Mesenchymal stem cell (in vitro differentiated cells and primary cell): ENCODE measurements at regions not wholly inside any gene's neighbourhood (a gene's known extent, or its start where the extent isn't known, plus 50 kb on each side); places are given as distances from the start of the nearest gene placed in this dataset.

Source experiments
- DNase-seq: peaks from one replicate; pipeline ENCODE4 v3.0.0-alpha.2; 2013
- H2AFZ ChIP-seq: one replicate; pipeline ENCODE4 v1.6.1; 2013; ENCODE audit warnings: low read depth, mild to moderate bottlenecking, control low read depth, inconsistent platforms, low read length, moderate library complexity
- H2AK5ac ChIP-seq: 2 replicates; pipeline ENCODE4 v1.6.1; 2013; ENCODE audit warnings: low read length, moderate library complexity, mild to moderate bottlenecking, inconsistent platforms; ENCODE audit not compliant: severe bottlenecking
- H2BK120ac ChIP-seq: one replicate; pipeline ENCODE4 v1.6.1; 2013; ENCODE audit warnings: low read depth, mild to moderate bottlenecking, inconsistent platforms, low read length, moderate library complexity
- H2BK12ac ChIP-seq, 2 experiments: one replicate each; pipeline ENCODE4 v1.6.1; 2013; ENCODE audit warnings: inconsistent platforms in 2 of 2, low read length in 2 of 2, mild to moderate bottlenecking in 2 of 2, moderate library complexity in 2 of 2, control low read depth in 1 of 2
- H2BK15ac ChIP-seq: one replicate; pipeline ENCODE4 v1.6.1; 2013; ENCODE audit warnings: mild to moderate bottlenecking, low read depth, inconsistent platforms; ENCODE audit not compliant: poor library complexity, severe bottlenecking
- H2BK5ac ChIP-seq: 2 replicates; pipeline ENCODE4 v1.6.1; 2013; ENCODE audit warnings: low read depth, mild to moderate bottlenecking, low read length, control low read depth, inconsistent platforms; ENCODE audit not compliant: poor library complexity, severe bottlenecking
- H3K14ac ChIP-seq, 2 experiments: one replicate each; pipeline ENCODE4 v1.6.1; 2013; ENCODE audit warnings: inconsistent platforms in 2 of 2, low read length in 2 of 2, control low read depth in 1 of 2, mild to moderate bottlenecking in 1 of 2, moderate library complexity in 1 of 2
- H3K18ac ChIP-seq, 2 experiments: one replicate each; pipeline ENCODE4 v1.6.1; 2013; ENCODE audit warnings: inconsistent platforms in 2 of 2, low read length in 2 of 2, control low read depth in 1 of 2, low read depth in 1 of 2, mild to moderate bottlenecking in 1 of 2
- H3K23ac ChIP-seq, 2 experiments: one replicate each; pipeline ENCODE4 v1.6.1; 2013; ENCODE audit warnings: inconsistent platforms in 2 of 2, low read length in 2 of 2, mild to moderate bottlenecking in 2 of 2, moderate library complexity in 2 of 2, control low read depth in 1 of 2
- H3K27ac ChIP-seq: 2 replicates; pipeline ENCODE4 v1.5.1; 2013; ENCODE audit warnings: mild to moderate bottlenecking, moderate library complexity, low read length, control low read depth, inconsistent platforms; ENCODE audit not compliant: poor library complexity, severe bottlenecking
- H3K27me3 ChIP-seq, 2 experiments: 2 replicates each; pipeline versions ENCODE4 v1.6.1 to v1.7.0; 2013; ENCODE audit warnings: low read length in 2 of 2, mild to moderate bottlenecking in 2 of 2, moderate library complexity in 2 of 2, control low read depth in 1 of 2, inconsistent platforms in 1 of 2; ENCODE audit not compliant: control insufficient read depth in 1 of 2, insufficient read depth in 1 of 2
- H3K36me3 ChIP-seq, 2 experiments: 2 replicates each; pipeline versions ENCODE4 v1.6.1 to v1.7.0; 2013; ENCODE audit warnings: low read length in 2 of 2, control low read depth in 1 of 2, inconsistent platforms in 1 of 2, low read depth in 1 of 2, mild to moderate bottlenecking in 1 of 2; ENCODE audit not compliant: insufficient read depth in 2 of 2, control insufficient read depth in 1 of 2
- H3K4ac ChIP-seq, 2 experiments: one replicate each; pipeline ENCODE4 v1.6.1; 2013; ENCODE audit warnings: inconsistent platforms in 2 of 2, low read length in 2 of 2, mild to moderate bottlenecking in 2 of 2, moderate library complexity in 2 of 2, control low read depth in 1 of 2, low read depth in 1 of 2
- H3K4me1 ChIP-seq: 2 replicates; pipeline ENCODE4 v1.6.1; 2013; ENCODE audit warnings: low read depth, low read length, control low read depth; ENCODE audit not compliant: control insufficient read depth, insufficient read depth
- H3K4me2 ChIP-seq: 2 replicates; pipeline ENCODE4 v1.6.1; 2013; ENCODE audit warnings: low read length, mild to moderate bottlenecking, inconsistent platforms; ENCODE audit not compliant: poor library complexity, severe bottlenecking
- H3K4me3 ChIP-seq, 2 experiments: 2 replicates each; pipeline versions ENCODE4 v1.5.1 to v1.7.0; 2013; ENCODE audit warnings: low read length in 2 of 2, mild to moderate bottlenecking in 2 of 2, control low read depth in 1 of 2, low read depth in 1 of 2; ENCODE audit not compliant: insufficient read depth in 1 of 2
- H3K79me1 ChIP-seq: replicated peaks from 2 replicates; pipeline ENCODE4 v1.6.1; 2013; ENCODE audit warnings: mild to moderate bottlenecking, control low read depth, low read length, inconsistent platforms; ENCODE audit not compliant: poor library complexity, severe bottlenecking
- H3K9ac ChIP-seq: 2 replicates; pipeline ENCODE4 v1.7.0; 2013; ENCODE audit warnings: mild to moderate bottlenecking, low read length, moderate library complexity
- H3K9me3 ChIP-seq: 2 replicates; pipeline ENCODE4 v1.7.0; 2013; ENCODE audit warnings: mild to moderate bottlenecking, low read length; ENCODE audit not compliant: control insufficient read depth
- H4K8ac ChIP-seq: one replicate; pipeline ENCODE4 v1.6.1; 2013; ENCODE audit warnings: inconsistent platforms, mild to moderate bottlenecking, low read length, moderate library complexity
- H4K91ac ChIP-seq: one replicate; pipeline ENCODE4 v1.6.1; 2013; ENCODE audit warnings: mild to moderate bottlenecking, low read length, inconsistent platforms
- WGBS: methylation state at CpG from one replicate; pipeline ENCODE4 v1.1.7; 2013; ENCODE audit warnings: mixed read lengths; 5-methylcytosine and 5-hydroxymethylcytosine counted together

DNA sequence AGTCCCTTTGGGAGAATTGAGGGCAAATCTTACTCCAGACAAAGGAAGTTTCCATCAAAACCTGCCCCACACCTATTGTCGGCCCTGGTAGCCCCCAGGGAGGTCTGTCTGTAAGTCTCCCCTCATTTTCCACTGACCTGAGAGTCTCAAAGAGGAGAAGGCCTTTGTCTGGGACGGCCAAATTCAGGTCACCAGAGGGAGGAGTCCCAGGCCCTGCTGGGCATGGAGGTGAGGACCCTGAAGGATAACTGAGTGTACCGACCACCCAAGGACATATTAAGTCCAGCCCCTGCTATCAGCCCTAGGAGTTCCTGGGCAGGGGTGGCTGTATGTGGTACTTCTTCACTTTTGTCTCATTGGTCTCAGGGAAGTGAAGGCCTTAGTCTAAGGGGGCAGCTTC is 229.9 kb downstream of the FGF13 start:
- 100% methylated on average over 1 of the region's 3 CpGs for WGBS
- H3K4me3 ChIP-seq, result no peak overlapping the region
- no peaks in the 10 kb centered on the region for H3K4me1 ChIP-seq

DNA sequence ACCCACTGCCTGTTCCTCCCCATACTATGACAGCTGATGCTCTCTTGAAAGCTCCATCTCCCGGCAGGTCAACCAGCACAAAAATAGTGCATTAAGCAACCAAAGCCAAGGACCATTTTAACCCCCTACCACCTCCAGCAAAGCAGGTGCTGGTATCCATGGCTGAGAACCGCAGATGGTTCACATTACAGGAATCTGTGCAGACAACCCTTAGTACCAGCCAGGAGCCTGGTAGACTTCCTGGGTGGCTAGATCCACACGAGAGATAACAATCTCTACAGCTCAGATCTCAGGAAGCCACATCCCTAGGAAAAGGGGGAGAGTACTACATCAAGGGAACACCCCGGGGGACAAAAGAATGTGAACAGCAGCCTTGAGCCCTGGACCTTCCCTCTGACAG is 248.0 kb downstream of the FGF13 start:
- H3K36me3 ChIP-seq, result no peaks in the 10 kb centered on the region
- H3K9ac ChIP-seq, result no peak overlapping the region
- no peak overlapping the region for H2BK12ac ChIP-seq
- WGBS, result 70% methylated on average over 4 of the region's 4 CpGs
- H3K23ac ChIP-seq, result no peak overlapping the region
- peaks cover 6% of the 10 kb centered on the region for H3K9me3 ChIP-seq
- H2AFZ ChIP-seq, result no peak overlapping the region
- H3K27me3 ChIP-seq, result no peaks in the 10 kb centered on the region
- H2BK120ac ChIP-seq, result no peak overlapping the region
- no peak overlapping the region for H3K4me2 ChIP-seq
- no peak overlapping the region for H3K4ac ChIP-seq
- H4K8ac ChIP-seq, result no peak overlapping the region
- no peak overlapping the region for H2BK15ac ChIP-seq
- no peak overlapping the region for H2BK5ac ChIP-seq
- no peak overlapping the region for H3K14ac ChIP-seq
- H3K4me3 ChIP-seq, result no peak overlapping the region
- no peak overlapping the region for H3K18ac ChIP-seq
- H3K4me1 ChIP-seq, result no peaks in the 10 kb centered on the region
- no peaks in the 10 kb centered on the region for H3K79me1 ChIP-seq
- H3K27ac ChIP-seq, result no peak overlapping the region
- DNase-seq, result no peak
- no peak overlapping the region for H2AK5ac ChIP-seq
- H4K91ac ChIP-seq, result no peak overlapping the region

More for the DNA sequence above, 229.9 kb downstream of the FGF13 start:
- H2BK15ac ChIP-seq, result no peak overlapping the region
- H4K91ac ChIP-seq, result no peak overlapping the region
- H3K36me3 ChIP-seq, result no peaks in the 10 kb centered on the region
- no peak overlapping the region for H3K9ac ChIP-seq
- no peak overlapping the region for H2AK5ac ChIP-seq
- H2AFZ ChIP-seq, result no peak overlapping the region
- H2BK12ac ChIP-seq, result no peak overlapping the region
- no peaks in the 10 kb centered on the region for H3K27me3 ChIP-seq
- no peak overlapping the region for H4K8ac ChIP-seq
- no peak overlapping the region for H3K23ac ChIP-seq
- no peaks in the 10 kb centered on the region for H3K9me3 ChIP-seq
- H3K14ac ChIP-seq, result no peak overlapping the region
- no peaks in the 10 kb centered on the region for H3K79me1 ChIP-seq
- no peak overlapping the region for H3K18ac ChIP-seq
- no peak overlapping the region for H3K4ac ChIP-seq
- DNase-seq, result no peak
- H3K4me2 ChIP-seq, result no peak overlapping the region
- H3K27ac ChIP-seq, result no peak overlapping the region
- no peak overlapping the region for H2BK5ac ChIP-seq
- H2BK120ac ChIP-seq, result no peak overlapping the region
